HepG2 (cell line): ENCODE measurements at regions not wholly inside any gene's neighbourhood (a gene's known extent, or its start where the extent isn't known, plus 50 kb on each side); places are given as distances from the start of the nearest gene placed in this dataset.

ENCODE experiments used
- ATAC-seq: fragments of 200-7000 bp; cut with Tn5 transposase; 3 replicates; pipeline ENCODE4 v1.9.1; 2020; ENCODE audit warnings: mild to moderate bottlenecking, moderate library complexity
- BruUV-seq: library from RNA; stranded (reverse); fragments of 400-500 nt; replicated peaks from 2 replicates; lab custom pipeline; 2021; lab: Mats Ljungman, UMichigan
- CTCF ChIA-PET: fragments of 300-600 bp; formaldehyde crosslinking; extraction: SDS; loops from one replicate; lab custom pipeline; 2021; ENCODE audit warnings: low total read pairs, inconsistent platforms, low intra/inter-chr PET ratio; lab: Yijun Ruan, JAX
- POLR2A ChIA-PET: fragments of 350-600 bp; sonication (Branson Sonifier 250); formaldehyde crosslinking; loops from one replicate; lab custom pipeline; 2020; ENCODE audit warnings: antibody characterized with exemption, inconsistent platforms; lab: Yijun Ruan, JAX
- DNase-seq: peaks from one replicate; pipeline ENCODE4 v3.0.0-alpha.2; 2015; ENCODE audit warnings: low spot score
- FAIRE-seq: peaks from 3 replicates; lab custom pipeline; 2011; peaks lifted over from hg19 to GRCh38; lab: Jason Lieb, UNC
- H2AFZ ChIP-seq: one replicate; pipeline ENCODE4 v1.6.1; 2011; ENCODE audit warnings: low read length, inconsistent platforms
- H3K27ac ChIP-seq: fragments of 300-600 bp; 3 replicates; pipeline ENCODE4 v1.8.0; 2011; ENCODE audit warnings: mixed run types, mild to moderate bottlenecking, mixed read lengths, low read length, inconsistent platforms; ENCODE audit not compliant: insufficient read depth; ENCODE audit errors: extremely low read length
- H3K27me3 ChIP-seq, 2 experiments: fragments of 200-600 bp in 1 of 2; 2 replicates in 1 of 2; 3 replicates in 1 of 2; pipeline versions ENCODE4 v1.6.0 to v1.8.0; 2011; ENCODE audit warnings: low read length in 2 of 2, mild to moderate bottlenecking in 2 of 2, moderate library complexity in 2 of 2, inconsistent platforms in 1 of 2; ENCODE audit not compliant: insufficient read depth in 2 of 2, control insufficient read depth in 1 of 2
- H3K36me3 ChIP-seq, 2 experiments: fragments of 200-600 bp in 1 of 2; replicated peaks in 1 of 2; 2 replicates in 1 of 2; 3 replicates in 1 of 2; pipeline versions ENCODE4 v1.5.1 to v1.8.0; 2011; ENCODE audit warnings: low read length in 2 of 2, inconsistent platforms in 1 of 2; ENCODE audit not compliant: insufficient read depth in 2 of 2, control insufficient read depth in 1 of 2
- H3K4me1 ChIP-seq: 2 replicates; pipeline ENCODE4 v1.5.1; 2012; ENCODE audit warnings: low read length, inconsistent platforms; ENCODE audit not compliant: insufficient read depth
- H3K4me2 ChIP-seq: 2 replicates; pipeline ENCODE4 v1.6.0; 2011; ENCODE audit warnings: low read depth, low read length, inconsistent platforms
- H3K4me3 ChIP-seq, 3 experiments: fragments of 200-600 bp in 1 of 3; sonication (generic), shearing (Covaris generic) in 1 of 3; replicated peaks in 1 of 3; 2 replicates each; pipeline ENCODE4 v1.5.1; 2011 to 2016; ENCODE audit warnings: low read length in 3 of 3, inconsistent platforms in 2 of 3, low read depth in 2 of 3, mild to moderate bottlenecking in 2 of 3, control low read depth in 1 of 3, mixed read lengths in 1 of 3; ENCODE audit not compliant: insufficient read depth in 1 of 3
- H3K79me2 ChIP-seq: one replicate; pipeline ENCODE4 v1.6.1; 2011; ENCODE audit warnings: low read length, inconsistent platforms; ENCODE audit not compliant: insufficient read depth
- H3K9ac ChIP-seq: 2 replicates; pipeline ENCODE4 v1.6.0; 2011; ENCODE audit warnings: mild to moderate bottlenecking, low read depth, low read length, inconsistent platforms; ENCODE audit not compliant: insufficient read depth
- H3K9me3 ChIP-seq: 2 replicates; pipeline ENCODE4 v1.5.1; 2012; ENCODE audit warnings: mild to moderate bottlenecking, low read length
- H4K20me1 ChIP-seq: 2 replicates; pipeline ENCODE4 v1.6.0; 2011; ENCODE audit warnings: inconsistent platforms, mild to moderate bottlenecking, low read length, moderate library complexity; ENCODE audit not compliant: insufficient read depth
- EEA1 ChIP-seq: sonication (generic); formaldehyde crosslinking; IDR thresholded peaks from 2 replicates; pipeline ENCODE4 v1.5.1; 2020; ENCODE audit warnings: mild to moderate bottlenecking, missing genetic modification reagents, borderline replicate concordance
- HNRNPK ChIP-seq: fragments of 200-400 bp; formaldehyde crosslinking; IDR thresholded peaks from 2 replicates; pipeline ENCODE4 v1.6.1; 2018; ENCODE audit warnings: low read length, low read depth, moderate library complexity, mild to moderate bottlenecking; ENCODE audit not compliant: poor library complexity, severe bottlenecking
- HNRNPLL ChIP-seq: fragments of 200-400 bp; formaldehyde crosslinking; IDR thresholded peaks from 2 replicates; pipeline ENCODE4 v1.6.1; 2017; ENCODE audit warnings: mild to moderate bottlenecking, low read depth, low read length; ENCODE audit not compliant: poor library complexity, severe bottlenecking
- MAFF ChIP-seq: IDR thresholded peaks from 2 replicates; pipeline ENCODE4 v1.6.1; 2011; ENCODE audit warnings: low read depth, low read length, improper control_type of control experiment
- MAFK ChIP-seq, 2 experiments: IDR thresholded peaks in 1 of 2; conservative IDR thresholded peaks in 1 of 2; 2 replicates each; pipeline ENCODE4 v1.6.1; 2011; ENCODE audit warnings: improper control_type of control experiment in 2 of 2, low read length in 2 of 2
- NFRKB ChIP-seq: fragments of 450-650 bp; IDR thresholded peaks from 2 replicates; pipeline ENCODE4 v1.6.1; 2017
- PHF8 ChIP-seq: sonication (generic); formaldehyde crosslinking; IDR thresholded peaks from 2 replicates; pipeline ENCODE4 v1.5.0; 2020; ENCODE audit warnings: missing genetic modification reagents
- SCMH1 ChIP-seq: sonication (generic); formaldehyde crosslinking; IDR thresholded peaks from 2 replicates; pipeline ENCODE4 v1.9.0; 2021; ENCODE audit warnings: missing genetic modification reagents, mild to moderate bottlenecking, borderline replicate concordance
- SIN3A ChIP-seq: IDR thresholded peaks from 2 replicates; pipeline ENCODE4 v1.6.1; 2011; ENCODE audit warnings: low read depth, mild to moderate bottlenecking, control low read depth, low read length, borderline replicate concordance
- SMYD3 ChIP-seq: sonication (generic); formaldehyde crosslinking; IDR thresholded peaks from 2 replicates; pipeline ENCODE4 v1.8.1; 2023; ENCODE audit warnings: mild to moderate bottlenecking, missing genetic modification reagents
- ZBTB42 ChIP-seq: sonication (generic); formaldehyde crosslinking; IDR thresholded peaks from 2 replicates; pipeline ENCODE4 v1.5.0; 2020; ENCODE audit warnings: mild to moderate bottlenecking, missing genetic modification reagents
- ZMYM3 ChIP-seq: sonication (generic); formaldehyde crosslinking; IDR thresholded peaks from 2 replicates; pipeline ENCODE4 v1.5.1; 2020; ENCODE audit warnings: mild to moderate bottlenecking, missing genetic modification reagents
- WGBS: methylation state at CpG from one replicate; pipeline ENCODE4 v1.1.6; 2017; ENCODE audit warnings: low lambda C conversion rate; 5-methylcytosine and 5-hydroxymethylcytosine counted together
- in situ Hi-C: cut with HindIII; loops from 2 replicates; pipeline ENCODE4 v1.10.0; 2017; ENCODE audit warnings: low pct_unique_long_range_greater_than_20kb; ENCODE audit not compliant: extremely low pct_ligation_motif_present
- intact Hi-C: fragments of 100-400 bp; cut with micrococcal nuclease; formaldehyde crosslinking; loops from one replicate; pipeline ENCODE4 v1.10.0; 2022; ENCODE audit not compliant: unreplicated experiment
- TF ChIP-seq, protein P1 (sequence below): fragments of 450-650 bp; IDR thresholded peaks from 2 replicates; pipeline ENCODE4 v1.6.1; 2016

DNA sequence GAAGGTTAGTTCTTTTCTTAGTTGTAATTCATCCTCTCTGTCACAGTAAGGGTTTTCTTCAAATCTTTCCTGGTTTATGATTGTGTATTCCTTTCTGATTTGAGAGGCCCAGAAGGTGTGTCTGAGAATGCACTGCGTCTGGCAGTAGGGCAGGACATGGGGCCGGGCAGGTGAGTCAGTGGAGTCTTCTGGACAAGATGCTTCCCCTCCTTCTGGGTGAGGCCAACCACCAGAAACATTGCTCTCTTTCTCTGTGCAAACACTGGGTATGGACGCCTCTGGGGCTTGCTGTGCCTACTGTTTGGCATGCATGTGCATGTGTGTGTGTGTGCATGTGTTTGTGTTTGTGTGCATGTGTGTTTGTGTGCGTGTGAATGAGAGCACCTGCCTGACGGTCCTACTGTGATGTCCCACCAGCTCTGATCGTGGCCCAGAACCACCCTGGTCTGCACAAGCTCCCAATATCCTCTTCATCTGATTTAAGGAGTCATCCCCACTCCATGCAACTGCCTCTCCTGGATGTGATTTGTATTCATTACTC lies 93.2 kb upstream of the DLX2 start:
- WGBS, result 19% methylated on average over 6 of the region's 6 CpGs
- no peak overlapping the region for H2AFZ ChIP-seq
- H3K4me2 ChIP-seq, result no peak overlapping the region
- H3K9ac ChIP-seq, result no peak overlapping the region
- no peak for FAIRE-seq
- POLR2A ChIA-PET, result no interaction called here
- no TSS peak for BruUV-seq
- H3K27me3 ChIP-seq, result 0 out of 5 replicates have a peak, but pooled peaks cover 0 to 4% of the 10 kb centered on the region in 2 experiments
- CTCF ChIA-PET, result no interaction called here
- no peak for ATAC-seq
- no peak for DNase-seq
- intact Hi-C loops, result no loop called here
- H3K4me3 ChIP-seq, result no peak overlapping the region
- peaks cover 34% of the 10 kb centered on the region for H3K9me3 ChIP-seq
- H3K36me3 ChIP-seq, result no peaks in the 10 kb centered on the region
- H4K20me1 ChIP-seq, result no peaks in the 10 kb centered on the region
- H3K4me1 ChIP-seq, result no peaks in the 10 kb centered on the region
- TF ChIP-seq, protein P1, sequence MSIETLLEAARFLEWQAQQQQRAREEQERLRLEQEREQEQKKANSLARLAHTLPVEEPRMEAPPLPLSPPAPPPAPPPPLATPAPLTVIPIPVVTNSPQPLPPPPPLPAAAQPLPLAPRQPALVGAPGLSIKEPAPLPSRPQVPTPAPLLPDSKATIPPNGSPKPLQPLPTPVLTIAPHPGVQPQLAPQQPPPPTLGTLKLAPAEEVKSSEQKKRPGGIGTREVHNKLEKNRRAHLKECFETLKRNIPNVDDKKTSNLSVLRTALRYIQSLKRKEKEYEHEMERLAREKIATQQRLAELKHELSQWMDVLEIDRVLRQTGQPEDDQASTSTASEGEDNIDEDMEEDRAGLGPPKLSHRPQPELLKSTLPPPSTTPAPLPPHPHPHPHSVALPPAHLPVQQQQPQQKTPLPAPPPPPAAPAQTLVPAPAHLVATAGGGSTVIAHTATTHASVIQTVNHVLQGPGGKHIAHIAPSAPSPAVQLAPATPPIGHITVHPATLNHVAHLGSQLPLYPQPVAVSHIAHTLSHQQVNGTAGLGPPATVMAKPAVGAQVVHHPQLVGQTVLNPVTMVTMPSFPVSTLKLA, result peak; percentile 92
- no peak for TF ChIP-seq SIN3A
- TF ChIP-seq, all 625 proteins: peak for 1
- no peaks in the 10 kb centered on the region for H3K79me2 ChIP-seq
- no peak overlapping the region for H3K27ac ChIP-seq
- in situ Hi-C loops, result no loop called here

DNA sequence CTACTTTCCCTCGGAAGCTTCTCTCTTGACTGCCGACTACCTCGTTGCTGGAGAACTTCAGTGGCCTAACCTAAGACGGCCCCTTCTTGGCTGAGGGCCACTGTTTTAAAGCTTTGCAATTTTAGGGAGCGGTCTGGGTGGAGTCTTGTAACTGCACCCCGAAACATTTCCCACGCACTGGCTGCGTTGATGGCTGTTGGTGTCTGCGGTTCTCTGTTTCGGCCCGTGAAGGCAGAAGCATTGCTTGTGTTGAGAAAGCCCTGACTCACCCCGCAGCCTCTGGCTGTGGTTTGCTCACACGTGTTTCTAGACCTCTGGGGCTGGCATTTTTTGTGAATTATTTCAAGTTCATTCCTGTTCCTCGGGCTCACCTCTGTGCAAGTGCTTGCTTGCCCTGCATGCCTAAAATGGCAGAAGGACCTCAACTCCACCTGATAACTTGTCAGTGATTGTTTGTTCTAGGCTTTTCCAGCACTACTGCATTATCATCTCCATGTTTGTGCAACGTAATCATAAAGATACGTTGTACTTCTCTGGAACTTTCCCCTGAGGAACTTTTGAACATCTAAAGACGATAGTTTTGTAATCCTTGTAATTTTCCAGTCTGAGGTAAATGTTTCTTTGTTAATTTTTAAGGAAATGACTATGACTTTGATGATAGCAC lies 94.2 kb upstream of the DLX2 start:
- Histone ChIP-seq H4K20me1 (no peaks in the 10 kb centered on the region), H3K79me2 (no peaks in the 10 kb centered on the region), H3K4me3 (no peak overlapping the region), H3K4me1 (no peaks in the 10 kb centered on the region), H3K36me3 (no peaks in the 10 kb centered on the region), H2AFZ (no peak overlapping the region), H3K4me2 (no peak overlapping the region), H3K27ac (no peak overlapping the region), H3K27me3 (0 out of 5 replicates have a peak, but pooled peaks cover 0 to 4% of the 10 kb centered on the region in 2 experiments), H3K9me3 (peaks cover 34% of the 10 kb centered on the region), H3K9ac (no peak overlapping the region)
- no TSS peak for BruUV-seq
- no peak for DNase-seq
- ChIA-PET CTCF (no interaction called here), POLR2A (no interaction called here)
- WGBS, result 50% methylated on average over 17 of the region's 17 CpGs
- TF ChIP-seq HNRNPK (no peak), ZBTB42 (no peak), SCMH1 (CRISPR knock-in tag) (no peak), HNRNPLL (no peak), EEA1 (CRISPR knock-in tag) (no peak), NFRKB (no peak), ZMYM3 (no peak), PHF8 (no peak), SMYD3 (CRISPR knock-in tag) (no peak), MAFF (peak; percentile 60), MAFK (conservative IDR thresholded peaks at IDR 0.05 in 1 of 2, IDR thresholded peaks at IDR 0.05 in 1 of 2; ENCODE audit: low read length in 2 of 2) (peak; percentile 52 to 64; a peak in 3 of 4 replicates)
- intact Hi-C loops (no loop called here), in situ Hi-C loops (no loop called here)
- no peak for ATAC-seq
- no peak for FAIRE-seq
